HUDEP-2 (cell line): ENCODE measurements at regions not wholly inside any gene's neighbourhood (a gene's known extent, or its start where the extent isn't known, plus 50 kb on each side); places are given as distances from the start of the nearest gene placed in this dataset.

Experiments
- DNase-seq, 76 experiments: peaks; one replicate each; lab custom pipeline; 2025; ENCODE audit not compliant: unreplicated experiment in 76 of 76; lab: John Stamatoyannopoulos, UW

DNA sequence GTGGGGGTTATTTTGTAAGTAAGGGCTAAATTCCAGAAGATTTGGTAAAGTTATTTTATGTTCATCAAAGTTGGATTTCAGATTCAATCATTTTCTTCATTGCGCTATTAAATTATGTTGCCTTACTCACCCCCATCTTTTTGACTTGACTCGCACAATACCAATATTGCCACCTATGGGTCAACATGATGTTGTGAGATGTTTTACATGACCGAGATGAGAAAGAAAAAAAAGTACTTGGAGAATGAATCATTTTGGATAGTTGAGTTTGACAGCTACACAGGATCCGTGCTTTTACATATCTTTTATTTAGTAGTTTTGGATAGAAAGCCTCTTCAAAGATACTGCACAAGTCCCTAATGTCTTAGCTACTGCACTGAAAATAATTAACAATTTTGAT, 224.2 kb upstream of the EMCN start:
- peak in 3 of 76 experiments; percentile 1 to 9 (median 6) for DNase-seq

DNA sequence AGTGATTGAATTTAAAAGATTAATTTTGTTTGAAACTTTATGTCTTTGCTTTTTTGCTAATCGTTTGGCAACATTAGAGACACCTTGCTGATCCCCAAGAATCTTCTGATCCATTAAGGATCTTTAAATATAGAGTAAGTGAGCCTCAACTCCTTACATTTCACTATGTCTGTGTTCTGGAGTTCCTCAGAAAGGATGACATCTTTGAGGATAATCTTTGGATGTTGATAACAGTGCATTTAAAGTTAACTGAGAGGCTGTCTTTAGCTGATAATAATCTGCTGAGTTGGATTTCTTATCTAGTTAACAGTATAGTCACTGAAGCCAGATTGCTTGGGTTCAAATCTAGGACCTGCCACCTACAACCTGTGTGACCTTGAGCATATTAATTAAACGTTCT, 221.6 kb upstream of the EMCN start:
- DNase-seq: no peak

DNA sequence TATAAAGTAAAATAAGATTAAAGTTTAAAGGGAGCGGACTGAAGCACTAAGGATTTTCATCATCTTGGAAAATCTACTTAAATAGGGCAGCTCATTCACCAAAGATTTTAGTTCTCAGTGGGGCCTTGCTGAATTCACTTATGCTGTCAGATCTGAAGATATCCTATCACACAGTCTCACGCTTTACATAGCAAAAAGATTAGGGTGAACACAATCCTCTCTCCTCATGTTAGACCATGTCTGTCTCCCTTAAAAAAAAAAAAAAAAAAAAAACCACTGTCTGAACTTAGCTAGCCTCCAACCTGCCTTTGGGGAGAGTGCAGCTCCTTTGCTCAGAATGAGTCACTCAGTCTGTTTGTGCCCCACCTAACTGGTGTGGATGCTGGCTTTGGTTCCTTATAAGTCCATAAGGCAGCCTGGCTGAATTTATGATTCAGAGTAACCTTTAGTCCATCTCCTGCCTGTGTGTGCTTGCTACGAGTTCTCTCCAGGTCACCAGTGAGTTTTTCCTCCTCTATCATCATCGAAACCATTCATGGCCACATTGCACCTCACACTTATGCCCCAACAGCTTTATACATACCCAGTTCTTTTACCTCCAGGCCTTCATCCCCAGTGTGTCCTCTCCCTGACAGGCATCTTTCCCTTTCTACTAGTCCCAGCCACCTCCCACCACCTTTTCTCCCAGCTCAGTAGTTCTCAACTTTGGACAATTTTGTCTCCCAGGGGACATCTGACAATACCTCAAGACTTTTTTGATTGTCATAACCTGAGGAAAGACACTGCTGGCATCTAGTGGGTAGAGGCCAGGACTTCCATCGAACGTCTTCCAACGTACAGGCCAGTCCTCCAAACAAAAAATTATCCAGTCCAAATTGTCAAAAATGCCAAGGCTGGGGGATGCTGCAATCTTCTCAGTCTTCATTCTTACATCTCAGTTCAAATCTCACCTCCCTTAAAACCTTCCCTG, 220.7 kb upstream of the EMCN start:
- DNase-seq: no peak

DNA sequence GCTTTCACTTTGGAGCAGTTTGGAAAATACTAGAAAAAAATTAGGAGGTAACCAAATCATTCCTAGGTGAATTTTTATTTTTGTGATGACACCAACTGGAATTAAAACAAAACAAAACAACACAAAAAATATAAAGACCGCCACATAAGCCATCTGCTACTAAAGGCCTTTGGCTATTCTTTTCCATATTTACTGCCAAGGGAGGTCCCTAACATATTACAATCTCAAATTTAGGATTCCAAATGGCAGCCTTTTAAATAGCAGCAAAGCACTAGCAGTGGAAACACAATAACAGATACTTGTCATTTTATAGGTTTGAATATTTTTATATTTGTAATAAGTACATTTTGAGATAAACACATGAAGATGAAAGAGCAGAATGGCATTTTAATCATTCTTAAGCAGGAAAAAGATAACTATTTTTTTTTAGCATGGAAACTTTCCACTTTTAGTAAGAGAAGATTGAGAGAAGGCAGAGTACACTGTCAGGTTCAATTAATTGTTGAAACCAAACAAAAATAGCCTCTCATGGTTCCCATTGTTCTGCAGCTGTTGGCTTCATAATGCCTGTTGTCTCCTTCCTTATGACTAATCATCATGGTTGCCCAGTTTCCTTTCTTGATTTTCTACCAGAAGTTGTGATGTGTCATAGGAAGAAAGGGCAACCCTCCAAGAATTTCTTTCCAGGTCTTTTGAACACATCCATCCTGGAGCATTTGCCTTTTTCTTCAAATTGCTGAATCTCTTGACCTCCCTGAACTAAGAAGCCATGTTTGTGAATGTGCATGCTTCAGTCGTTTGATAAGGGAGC, 219.0 kb upstream of the EMCN start:
- no peak for DNase-seq

DNA sequence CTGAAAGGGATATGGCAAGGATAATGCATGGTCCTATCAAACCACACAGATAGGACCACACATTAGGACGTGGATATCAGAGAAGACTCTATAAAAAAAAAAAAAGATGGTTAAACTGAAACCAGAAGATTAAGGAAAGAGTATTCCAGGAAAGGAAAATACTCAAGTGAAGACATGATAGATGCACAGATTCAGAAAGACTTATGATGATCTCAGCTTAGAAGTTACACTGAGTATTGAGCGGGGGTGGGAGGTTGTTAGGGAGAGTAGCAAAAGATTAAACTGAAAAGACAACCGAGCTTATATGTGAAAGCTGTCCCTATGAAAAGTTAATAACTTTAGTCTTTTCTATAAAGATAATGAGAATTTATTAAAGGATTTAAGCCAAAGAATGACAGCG, 211.0 kb upstream of the EMCN start:
- no peak for DNase-seq

DNA sequence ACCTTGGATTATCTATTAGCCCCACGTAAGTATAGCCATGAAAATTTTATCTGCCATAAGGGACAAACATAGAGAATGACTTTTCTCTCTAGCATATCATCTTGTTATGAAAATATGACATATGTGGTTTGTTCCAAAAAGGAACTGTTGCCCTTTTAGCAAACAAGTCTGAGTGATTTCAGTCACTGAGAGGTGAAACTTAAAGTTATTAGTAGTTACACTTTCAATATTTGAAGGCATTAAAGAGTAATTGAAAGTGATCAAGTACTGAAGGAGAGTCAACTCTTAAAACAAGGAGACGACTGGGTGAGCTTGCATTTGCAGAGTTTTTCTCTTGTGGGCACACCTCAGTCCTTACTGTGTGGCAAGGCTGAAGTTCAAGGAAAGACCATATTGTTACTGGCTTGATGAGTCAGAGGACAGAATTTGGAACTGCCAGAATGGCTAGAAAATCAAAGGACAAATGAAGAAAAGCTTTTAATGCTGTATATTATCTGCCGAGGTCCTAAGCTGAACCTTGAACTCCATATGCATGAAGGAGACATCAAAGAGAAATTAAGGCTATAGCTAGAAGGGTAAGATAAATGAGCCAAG, 205.1 kb upstream of the EMCN start:
- no peak for DNase-seq

DNA sequence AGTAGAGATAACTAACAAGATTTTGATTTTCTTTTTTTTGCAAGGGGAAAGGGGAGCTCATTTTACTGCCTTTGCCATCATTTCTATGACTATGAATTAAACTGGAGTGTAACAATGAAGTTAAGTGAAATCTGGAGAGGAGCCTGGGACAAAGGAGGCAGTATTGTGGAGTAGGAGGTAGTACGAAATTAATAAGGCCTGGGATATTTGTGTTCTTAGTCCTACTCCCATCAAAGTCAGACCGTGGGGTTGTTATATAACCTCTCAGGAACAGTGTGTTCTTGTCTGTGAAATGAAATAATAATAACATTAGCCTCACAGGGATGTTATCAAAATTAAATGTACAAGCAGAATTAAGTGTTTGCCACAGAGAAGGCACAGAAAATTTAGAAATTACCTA, 204.3 kb upstream of the EMCN start:
- DNase-seq: no peak

DNA sequence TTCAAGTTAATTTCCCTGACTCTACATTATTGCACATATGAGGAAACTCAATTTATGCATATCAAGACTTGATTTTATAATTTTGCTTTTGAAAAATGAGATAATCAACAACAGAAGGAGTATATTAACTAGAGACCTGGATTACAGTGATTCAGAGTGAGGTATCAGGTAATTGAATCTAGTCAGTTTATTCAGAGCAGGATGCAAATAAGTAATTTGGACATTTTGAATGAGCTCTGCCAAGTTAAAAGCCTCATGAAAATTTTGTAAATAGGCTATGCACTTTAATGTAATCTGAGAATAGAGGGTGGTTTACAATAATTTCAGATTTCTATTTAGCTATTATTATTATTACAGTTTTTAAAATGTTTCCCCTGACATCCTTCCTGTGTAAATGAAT, 203.7 kb upstream of the EMCN start:
- DNase-seq: no peak

DNA sequence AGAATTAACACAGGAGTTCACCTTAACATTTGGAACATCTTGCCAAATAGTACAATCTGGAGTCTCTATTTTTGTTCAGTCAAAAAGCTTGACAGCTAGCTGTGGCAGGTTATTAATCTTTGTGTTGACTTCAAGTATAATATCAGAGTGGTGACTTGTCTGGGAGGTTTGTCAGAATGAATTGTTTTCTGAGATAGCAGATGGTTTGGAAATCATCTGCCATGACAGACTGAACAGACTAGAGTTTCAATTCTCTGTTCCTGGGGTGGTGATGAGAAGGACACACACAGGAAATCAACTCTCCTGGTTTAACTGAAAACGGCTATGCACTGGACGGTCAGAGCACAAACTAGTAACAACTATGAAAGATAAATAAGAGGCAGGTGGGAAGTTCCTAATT, 203.3 kb upstream of the EMCN start:
- no peak for DNase-seq

DNA sequence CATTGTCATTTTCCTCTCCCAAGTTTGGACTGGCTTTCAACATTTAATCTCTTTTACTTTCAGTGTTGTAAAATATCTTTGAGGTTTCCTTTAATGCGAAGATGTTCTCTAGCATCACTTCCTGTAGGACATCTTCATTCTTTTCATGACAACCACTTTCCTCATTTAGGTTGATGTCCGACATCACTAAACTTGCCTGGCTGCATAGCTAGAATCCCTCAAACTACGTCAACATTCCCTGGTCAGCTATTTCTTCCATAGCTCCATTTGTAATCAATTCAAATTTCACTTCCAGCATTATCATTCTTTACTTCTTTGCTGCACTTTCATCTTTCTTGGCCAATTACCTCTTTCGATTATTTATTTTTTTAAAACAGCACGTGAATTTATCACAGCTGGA, 198.6 kb upstream of the EMCN start:
- no peak for DNase-seq

DNA sequence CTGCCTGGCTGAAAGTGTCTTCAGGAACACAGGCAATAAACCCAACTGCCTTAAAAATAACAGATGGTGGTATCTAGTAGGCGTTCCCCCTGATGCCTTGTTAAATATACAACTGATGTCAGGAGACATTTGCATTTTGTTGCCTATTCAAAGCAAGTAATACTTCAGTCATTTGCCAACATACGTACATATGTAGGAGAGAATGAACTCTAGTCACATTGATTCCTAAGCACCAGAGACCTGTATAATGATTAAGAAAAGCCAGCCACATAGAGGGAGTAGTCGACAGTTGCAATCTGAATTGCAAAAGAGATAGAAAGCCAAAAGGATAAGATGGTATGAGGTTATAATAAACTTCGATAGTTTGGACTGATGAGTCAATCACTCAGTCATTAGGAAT, 191.0 kb upstream of the EMCN start:
- DNase-seq: no peak

DNA sequence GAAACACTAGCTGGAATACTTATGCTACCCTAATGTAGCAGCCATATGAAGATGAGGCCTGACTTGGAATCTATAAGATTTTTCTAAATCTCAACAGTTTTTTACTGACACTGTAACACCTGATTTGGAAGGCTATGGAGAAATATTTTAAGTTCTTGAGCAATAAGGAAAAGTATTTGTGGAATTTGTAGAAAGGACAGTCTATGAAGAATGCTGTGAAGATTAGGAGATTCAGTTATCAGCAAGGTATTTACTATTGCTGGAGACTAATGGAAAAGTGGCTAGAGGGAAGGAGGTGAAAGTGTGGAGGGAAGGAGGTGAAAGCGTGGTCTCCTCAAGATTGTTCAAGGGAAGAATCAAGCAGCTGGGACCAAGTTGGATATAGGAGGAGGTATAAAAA, 190.0 kb upstream of the EMCN start:
- no peak for DNase-seq

DNA sequence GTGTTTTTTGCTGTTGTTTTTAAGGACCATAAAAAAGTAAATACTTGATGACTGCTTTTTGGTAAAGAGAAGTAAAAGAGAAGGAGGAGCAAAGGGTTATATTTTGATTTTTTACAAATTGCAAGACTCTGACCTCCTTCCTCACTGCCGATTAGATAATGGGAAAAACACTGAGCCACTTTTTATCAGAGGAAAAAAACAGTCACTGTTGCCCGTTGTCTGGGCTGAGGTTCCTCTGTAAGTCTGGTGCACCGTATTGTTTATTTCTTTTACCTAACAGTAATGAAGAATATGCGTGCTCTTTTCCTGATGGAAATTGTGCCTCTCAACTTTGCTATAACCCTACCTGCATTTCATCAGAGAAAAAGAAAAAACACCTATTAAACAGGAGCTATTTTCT, 178.7 kb upstream of the EMCN start:
- no peak for DNase-seq

DNA sequence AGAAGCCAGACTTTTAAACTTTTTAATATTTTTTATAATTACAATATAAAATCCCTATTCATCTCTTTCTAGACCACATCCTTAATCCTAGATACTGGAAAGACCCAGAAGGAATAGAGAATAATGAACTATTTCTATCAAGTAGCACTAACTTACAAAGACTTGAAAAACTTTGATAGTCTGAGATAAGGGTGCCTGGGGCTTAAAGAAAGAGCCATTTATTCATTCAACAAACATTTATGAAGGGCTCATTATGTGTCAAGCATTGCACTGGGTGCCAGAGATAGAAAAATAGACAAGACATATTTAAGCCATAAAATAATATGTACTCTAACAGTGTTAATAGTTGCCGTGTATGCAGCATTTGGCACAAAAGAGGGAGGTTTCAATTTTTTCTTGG, 178.0 kb upstream of the EMCN start:
- DNase-seq: no peak

DNA sequence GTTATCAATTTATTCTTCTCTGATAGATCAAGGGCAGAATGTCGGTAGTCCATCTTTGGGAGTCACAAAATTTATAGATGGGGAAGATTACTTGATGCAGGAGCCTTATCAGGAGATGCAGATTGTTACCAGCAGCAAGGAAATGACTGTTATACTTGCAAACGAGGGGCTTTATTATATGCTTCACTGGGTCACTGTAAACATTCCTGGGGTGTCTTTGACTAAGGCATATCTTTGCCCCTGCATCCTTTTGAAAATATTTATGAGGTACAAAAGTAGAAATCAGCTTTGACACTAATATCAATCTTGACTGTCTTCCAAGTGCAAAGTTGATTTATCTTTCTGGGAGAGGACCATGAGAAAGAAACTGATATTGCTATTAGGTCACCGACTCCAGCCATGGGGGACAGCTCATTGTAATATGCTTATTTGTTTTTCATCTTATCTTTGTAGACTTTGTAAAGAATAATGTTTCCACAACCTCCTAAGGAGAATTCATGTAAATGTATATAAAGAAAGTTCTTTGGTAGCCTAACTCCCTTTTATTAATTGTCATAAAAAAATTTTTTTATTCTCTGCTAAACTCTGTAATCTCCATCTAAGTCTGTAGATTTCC, 177.3 kb upstream of the EMCN start:
- no peak for DNase-seq

DNA sequence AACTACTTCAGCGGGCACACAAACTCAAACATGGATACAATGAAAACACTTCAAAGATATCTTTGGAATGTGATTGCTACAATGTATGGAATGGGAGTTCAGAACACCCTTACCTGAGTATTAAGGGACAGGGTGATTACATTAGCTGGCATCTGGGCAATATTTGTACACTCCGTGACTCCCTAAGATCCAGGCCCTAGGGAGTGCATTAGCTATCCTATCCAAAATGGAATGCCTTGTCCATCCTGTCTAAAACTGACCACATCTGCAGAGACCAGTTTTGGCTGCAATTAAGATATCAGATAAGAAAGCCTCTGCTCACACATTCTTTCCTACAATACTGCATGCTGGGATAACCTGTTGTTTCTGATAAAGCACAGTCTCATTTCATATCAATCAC, 176.6 kb upstream of the EMCN start:
- no peak for DNase-seq

DNA sequence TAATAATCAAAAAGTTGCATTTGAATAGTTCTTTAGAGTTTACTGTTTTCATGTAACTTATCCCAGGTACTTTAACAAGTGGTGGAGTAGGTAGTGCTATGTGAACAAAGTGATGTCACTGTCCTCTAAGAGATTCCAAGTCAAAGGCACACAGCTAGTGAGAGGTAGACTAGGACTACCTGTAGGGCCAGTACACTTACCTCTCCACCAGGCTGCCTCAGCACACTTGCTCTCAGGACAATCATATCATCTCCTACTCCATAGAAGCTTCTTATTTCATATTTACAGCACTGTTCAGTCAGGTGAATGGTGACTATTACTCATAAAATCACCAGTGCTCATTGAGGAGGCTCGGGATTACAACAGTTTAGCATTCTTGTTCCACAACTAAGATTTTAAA, 173.0 kb upstream of the EMCN start:
- DNase-seq: no peak

DNA sequence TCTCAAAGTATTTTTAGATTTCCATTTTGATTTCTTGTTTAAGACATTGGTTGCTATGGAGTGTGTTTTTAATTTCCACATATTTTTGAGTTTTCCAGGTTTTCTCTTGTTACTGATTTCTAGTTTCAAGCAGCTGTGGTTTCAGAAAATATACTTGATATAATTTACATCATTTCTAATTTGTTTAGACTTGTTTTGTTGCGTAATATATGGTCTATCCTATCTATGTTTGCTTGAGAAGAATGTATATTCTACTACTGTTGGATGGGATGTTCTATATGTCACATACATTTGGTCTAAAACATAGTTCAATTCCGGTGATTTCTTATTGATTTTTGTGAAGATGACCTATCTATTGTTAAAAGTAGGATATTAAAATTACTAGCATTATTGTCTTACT, 170.5 kb upstream of the EMCN start:
- DNase-seq: no peak

DNA sequence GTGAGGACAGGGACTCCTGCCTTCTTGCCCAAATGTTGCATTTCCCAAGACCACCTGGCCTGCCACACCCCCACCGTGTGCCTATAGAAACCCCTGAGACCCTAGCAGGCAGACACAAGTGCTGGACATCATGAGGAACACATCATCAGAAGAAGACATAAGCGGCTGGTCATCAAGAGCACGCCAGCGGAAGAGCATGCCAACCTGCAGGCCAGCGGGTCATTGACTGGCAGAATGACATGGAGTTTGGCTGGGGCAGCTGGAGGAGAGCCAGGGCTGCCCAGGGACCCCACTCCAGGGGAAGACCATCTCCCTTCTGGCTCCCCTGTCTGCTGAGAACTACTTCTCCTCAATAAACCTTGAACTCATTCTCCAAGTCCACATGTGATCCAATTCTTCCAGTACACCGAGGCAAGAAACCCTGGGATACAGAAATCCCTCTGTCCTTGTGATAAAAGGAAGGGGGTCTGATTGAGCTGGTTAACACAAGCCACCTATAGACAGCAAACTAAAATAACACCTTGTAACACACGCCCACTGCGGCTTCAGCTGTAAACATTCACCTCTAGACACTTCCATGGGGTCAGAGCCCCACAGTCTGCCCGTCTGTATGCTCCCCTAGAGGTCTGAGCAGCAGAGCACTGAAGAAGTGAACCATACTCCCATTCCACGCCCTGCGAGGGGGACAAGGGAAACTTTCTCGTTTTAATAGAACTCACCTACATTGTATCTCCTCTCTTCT, 164.8 kb upstream of the EMCN start:
- no peak for DNase-seq

DNA sequence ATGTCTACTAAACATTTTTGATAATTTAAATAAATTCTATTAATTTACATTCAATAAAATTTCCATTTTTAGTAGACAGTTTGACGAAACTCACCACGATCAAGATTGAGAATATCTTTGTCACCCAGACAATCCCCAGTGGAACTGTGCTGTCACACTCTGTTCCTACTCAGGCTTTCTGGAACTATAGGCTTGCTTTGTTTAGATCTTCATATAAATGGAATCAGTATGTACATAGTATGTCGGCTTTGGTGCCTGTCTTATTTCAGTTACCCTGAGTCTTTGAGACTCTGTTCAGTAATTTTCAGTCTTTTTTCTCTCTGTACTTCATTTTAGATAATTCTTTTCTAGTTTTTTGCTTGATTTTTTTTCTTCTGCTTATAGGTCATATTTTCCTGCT, 163.5 kb upstream of the EMCN start:
- no peak for DNase-seq
